Mammary epithelial cell (primary cell): ENCODE measurements at regions not wholly inside any gene's neighbourhood (a gene's known extent, or its start where the extent isn't known, plus 50 kb on each side); places are given as distances from the start of the nearest gene placed in this dataset.

Experiments
- CTCF ChIP-seq, 2 donors: IDR thresholded peaks in 1 of 2; conservative IDR thresholded peaks in 1 of 2; 2 replicates each; pipeline ENCODE4 v1.5.1; 2011 to 2012; ENCODE audit warnings: inconsistent platforms in 2 of 2, low read length in 2 of 2, mild to moderate bottlenecking in 2 of 2, control low read depth in 1 of 2, low read depth in 1 of 2; ENCODE audit not compliant: insufficient read depth in 1 of 2; ENCODE audit errors: extremely low read depth in 1 of 2
- EZH2 ChIP-seq: IDR thresholded peaks from 2 replicates; pipeline ENCODE4 v1.6.1; 2012; ENCODE audit warnings: low read length, inconsistent platforms, borderline replicate concordance

DNA sequence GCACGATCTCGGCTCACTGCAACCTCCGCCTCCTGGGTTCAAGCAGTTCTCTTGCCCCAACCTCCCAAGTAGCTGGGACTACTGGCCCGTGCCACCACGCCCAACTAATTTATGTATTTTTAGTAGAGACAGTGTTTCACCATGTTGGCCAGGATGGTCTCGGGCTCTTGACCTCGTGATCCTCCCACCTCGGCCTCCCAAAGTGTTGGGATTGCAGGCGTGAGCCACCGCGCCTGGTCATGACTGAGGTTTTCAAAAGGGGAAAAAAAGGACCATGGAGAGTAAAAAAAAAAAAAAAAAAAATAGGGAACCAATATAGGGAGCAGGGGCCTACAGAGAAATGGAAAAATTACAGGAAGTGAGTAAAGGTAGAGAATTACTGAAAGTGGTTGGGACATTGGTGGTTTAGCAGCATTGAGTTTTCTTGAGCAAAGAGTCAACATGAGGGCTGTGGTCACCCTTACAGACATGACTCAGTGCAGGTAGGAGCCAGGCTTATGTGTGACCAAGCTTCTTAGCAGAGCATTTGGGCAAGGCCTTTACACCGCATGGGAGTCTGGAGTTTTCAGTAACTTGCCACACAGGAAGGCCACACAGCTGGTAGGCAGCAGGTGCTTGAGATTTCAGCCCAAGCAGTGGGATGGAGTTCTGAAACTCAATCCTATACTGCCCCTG is 447.3 kb downstream of the HS3ST3B1 start:
- TF ChIP-seq CTCF (conservative IDR thresholded peaks at IDR 0.05 in 1 of 2, IDR thresholded peaks at IDR 0.05 in 1 of 2; ENCODE audit: extremely low read depth in 1 of 2, insufficient read depth in 1 of 2, low read depth in 1 of 2, low read length in 2 of 2): no peak
- TF ChIP-seq EZH2: no peak
